Fibroblast of mammary gland (primary cell): ENCODE measurements at regions not wholly inside any gene's neighbourhood (a gene's known extent, or its start where the extent isn't known, plus 50 kb on each side); places are given as distances from the start of the nearest gene placed in this dataset.
"Not testable (repeated sequence)": the region's sequence is repeated elsewhere in the genome, so short reads cannot be mapped to it uniquely, and the experiment has no call there.

ENCODE experiments used
- DNase-seq: peaks from one replicate; pipeline ENCODE4 v3.0.0-alpha.2; 2010; ENCODE audit warnings: low read depth
- H3K4me3 ChIP-seq: 2 replicates; pipeline ENCODE4 v1.5.1; 2011; ENCODE audit warnings: low read depth, mild to moderate bottlenecking, low read length, moderate library complexity; ENCODE audit not compliant: control insufficient read depth
- CTCF ChIP-seq: conservative IDR thresholded peaks from 2 replicates; pipeline ENCODE4 v1.5.1; 2011; ENCODE audit warnings: low read depth, low read length, inconsistent platforms; ENCODE audit not compliant: control insufficient read depth, insufficient read depth

- H3K4me3 ChIP-seq: no peak overlapping the region
- no peak for DNase-seq
- TF ChIP-seq CTCF: no peak
Observed at GRCh38 chr1:56248138-56248537, 331.2 kb downstream of the PLPP3 start.

- DNase-seq: peak; percentile 15
- not testable (repeated sequence) for H3K4me3 ChIP-seq
Observed at GRCh38 chr1:56246726-56247125, 332.6 kb downstream of the PLPP3 start.

DNA sequence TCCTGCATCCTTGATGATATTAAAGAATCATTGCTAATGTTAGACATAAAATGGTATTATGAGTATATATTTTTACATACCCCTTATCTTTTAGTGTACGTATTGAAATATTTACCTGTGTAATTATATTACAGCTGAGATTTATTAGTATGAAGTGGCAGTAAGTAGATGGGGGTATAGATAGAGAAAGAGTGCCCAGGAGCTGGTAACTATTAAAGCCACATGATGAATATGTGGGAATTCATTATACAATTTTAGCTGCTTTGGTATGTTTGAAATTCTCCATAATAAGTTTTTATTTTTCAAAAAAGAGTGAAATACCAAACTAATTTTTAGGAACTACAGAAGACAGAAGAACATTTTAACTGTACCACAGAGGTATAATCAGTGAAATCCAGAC, 339.0 kb downstream of the PLPP3 start:
- TF ChIP-seq CTCF: no peak
- no peak for DNase-seq
- H3K4me3 ChIP-seq: no peak overlapping the region

GRCh38 chr1:56237491-56238064, 341.8 kb downstream of the PLPP3 start:
- DNase-seq: no peak
- no peak for TF ChIP-seq CTCF
- no peak overlapping the region for H3K4me3 ChIP-seq

DNA sequence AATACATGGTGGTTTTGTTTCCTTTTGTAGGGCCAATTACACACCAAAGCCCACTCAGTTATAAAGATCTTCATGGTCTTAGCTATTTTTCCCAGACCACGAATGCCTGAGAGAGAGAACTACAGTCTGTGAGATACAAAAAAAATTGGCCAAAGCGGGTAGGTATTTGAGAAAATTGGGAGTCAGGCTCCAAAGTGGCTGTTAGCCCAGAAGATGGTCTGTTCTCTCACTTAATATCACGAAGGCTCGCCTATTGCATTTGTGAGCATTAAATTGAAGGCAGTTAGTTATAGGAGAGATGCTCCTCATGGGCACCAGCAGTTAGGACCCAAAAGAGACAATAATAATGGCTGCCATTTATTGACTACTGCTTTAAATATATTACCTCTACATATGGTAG, 342.7 kb downstream of the PLPP3 start:
- no peak for DNase-seq
- TF ChIP-seq CTCF: no peak

GRCh38 chr1:56235909-56236510, 343.4 kb downstream of the PLPP3 start:
- no peak for TF ChIP-seq CTCF
- H3K4me3 ChIP-seq: no peak overlapping the region
- DNase-seq: no peak

More for the DNA sequence above, 342.7 kb downstream of the PLPP3 start:
- no peak overlapping the region for H3K4me3 ChIP-seq

GRCh38 chr1:56229186-56229585, 350.2 kb downstream of the PLPP3 start:
- no peak for DNase-seq
- H3K4me3 ChIP-seq: no peak overlapping the region
- no peak for TF ChIP-seq CTCF
